ENCODE measurements at regions not wholly inside any gene's neighbourhood (a gene's known extent, or its start where the extent isn't known, plus 50 kb on each side); places are given as distances from the start of the nearest gene placed in this dataset.

- no peak for DNase-seq (ENCODE audit: low read depth)
- no peak overlapping the region for H3K4me3 ChIP-seq (ENCODE audit: low read depth, low read length)
- TF ChIP-seq CTCF (IDR thresholded peaks at IDR 0.05; ENCODE audit: insufficient read depth, low read length), result no peak
Observed at GRCh38 chr10:80760914-80761371, 223.2 kb downstream of the SH2D4B start.

GRCh38 chr10:80767963-80768362 lies 230.3 kb downstream of the SH2D4B start:
- no peak for TF ChIP-seq CTCF (IDR thresholded peaks at IDR 0.05; ENCODE audit: insufficient read depth, low read length)
- H3K4me3 ChIP-seq (ENCODE audit: low read depth, low read length), result no peak overlapping the region
- DNase-seq (ENCODE audit: low read depth), result no peak

GRCh38 chr10:80769700-80770160 lies 232.0 kb downstream of the SH2D4B start:
- no peak for DNase-seq (ENCODE audit: low read depth)
- no peak overlapping the region for H3K4me3 ChIP-seq (ENCODE audit: low read depth, low read length)
- no peak for TF ChIP-seq CTCF (IDR thresholded peaks at IDR 0.05; ENCODE audit: insufficient read depth, low read length)

GRCh38 chr10:80770239-80770638 lies 232.5 kb downstream of the SH2D4B start:
- no peak for DNase-seq (ENCODE audit: low read depth)
- TF ChIP-seq CTCF (IDR thresholded peaks at IDR 0.05; ENCODE audit: insufficient read depth, low read length), result no peak

GRCh38 chr10:80771285-80771684 lies 233.6 kb downstream of the SH2D4B start:
- DNase-seq (ENCODE audit: low read depth), result no peak
- H3K4me3 ChIP-seq (ENCODE audit: low read depth, low read length), result no peak overlapping the region
- TF ChIP-seq CTCF (IDR thresholded peaks at IDR 0.05; ENCODE audit: insufficient read depth, low read length), result no peak

More at GRCh38 chr10:80770239-80770638, 232.5 kb downstream of the SH2D4B start:
- H3K4me3 ChIP-seq (ENCODE audit: low read depth, low read length), result no peak overlapping the region

GRCh38 chr10:80771902-80772555 lies 234.3 kb downstream of the SH2D4B start:
- no peak for TF ChIP-seq CTCF (IDR thresholded peaks at IDR 0.05; ENCODE audit: insufficient read depth, low read length)

GRCh38 chr10:80772596-80772995 lies 234.9 kb downstream of the SH2D4B start:
- TF ChIP-seq CTCF (IDR thresholded peaks at IDR 0.05; ENCODE audit: insufficient read depth, low read length), result no peak
- no peak overlapping the region for H3K4me3 ChIP-seq (ENCODE audit: low read depth, low read length)
- DNase-seq (ENCODE audit: low read depth), result no peak

More at GRCh38 chr10:80771902-80772555, 234.3 kb downstream of the SH2D4B start:
- no peak for DNase-seq (ENCODE audit: low read depth)
- H3K4me3 ChIP-seq (ENCODE audit: low read depth, low read length), result no peak overlapping the region
